NOMO-1 (cell line): ENCODE measurements at regions not wholly inside any gene's neighbourhood (a gene's known extent, or its start where the extent isn't known, plus 50 kb on each side); places are given as distances from the start of the nearest gene placed in this dataset.

Experiments
- DNase-seq, 2 experiments: peaks; one replicate each; lab custom pipeline; 2025; ENCODE audit not compliant: unreplicated experiment in 2 of 2; lab: John Stamatoyannopoulos, UW

DNA sequence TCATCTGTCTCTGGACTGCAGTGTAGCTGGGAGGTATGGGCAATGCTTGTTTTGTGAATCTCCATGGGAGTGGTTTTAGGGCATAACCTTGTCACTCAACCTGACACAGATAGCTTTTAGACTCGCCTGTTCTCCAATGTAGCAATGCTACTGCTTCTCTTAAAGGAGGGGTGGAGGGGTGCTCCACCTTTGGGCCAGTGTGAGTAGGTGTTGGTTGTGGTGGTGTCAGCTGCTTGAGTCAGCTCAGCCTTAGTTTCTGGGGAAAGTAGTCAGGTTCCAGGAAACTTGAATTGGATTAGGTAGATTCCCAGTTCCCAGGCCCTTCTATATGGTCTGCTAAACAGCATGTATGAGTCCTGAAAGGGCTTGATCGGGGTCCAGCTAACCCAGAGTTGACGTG, 91.1 kb upstream of the PLPPR1 start:
- DNase-seq: no peak

DNA sequence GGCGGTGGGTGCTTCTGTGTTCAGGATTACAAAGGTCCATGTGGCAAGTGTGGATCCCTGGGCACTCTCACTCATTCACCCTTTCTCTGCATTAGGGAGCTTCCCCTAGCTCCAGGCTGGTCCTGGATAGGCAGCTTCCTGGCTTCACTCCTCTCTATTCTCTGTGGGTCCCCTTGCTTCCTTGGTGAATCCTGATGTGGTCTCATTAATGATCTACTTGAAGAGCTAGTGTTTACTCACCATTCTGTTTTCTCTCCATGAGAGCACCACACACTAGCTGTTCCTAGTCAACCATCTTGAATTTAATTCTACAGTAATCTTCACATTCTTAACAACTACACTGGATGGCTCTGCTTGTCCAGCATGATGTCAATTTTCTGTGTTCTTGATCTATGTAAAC, 90.0 kb upstream of the PLPPR1 start:
- no peak for DNase-seq

DNA sequence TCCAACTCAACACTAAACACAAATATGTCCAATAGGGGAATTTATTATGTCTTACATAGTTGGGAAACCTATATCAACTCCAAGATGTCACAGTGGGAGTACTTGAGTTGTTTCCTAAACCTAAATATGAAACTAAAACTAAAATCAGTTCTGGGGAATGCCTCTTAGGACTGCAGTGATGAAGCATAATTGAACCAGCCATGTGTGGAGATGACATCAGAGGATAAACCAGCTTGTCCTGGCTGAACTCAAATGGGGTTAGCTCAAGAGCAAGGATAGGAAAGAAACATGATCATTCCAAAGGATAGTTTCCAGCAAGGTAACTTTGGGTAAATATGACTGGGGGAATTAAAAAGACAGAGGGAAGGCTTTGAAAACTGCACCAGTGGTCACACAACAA, 88.9 kb upstream of the PLPPR1 start:
- no peak for DNase-seq

DNA sequence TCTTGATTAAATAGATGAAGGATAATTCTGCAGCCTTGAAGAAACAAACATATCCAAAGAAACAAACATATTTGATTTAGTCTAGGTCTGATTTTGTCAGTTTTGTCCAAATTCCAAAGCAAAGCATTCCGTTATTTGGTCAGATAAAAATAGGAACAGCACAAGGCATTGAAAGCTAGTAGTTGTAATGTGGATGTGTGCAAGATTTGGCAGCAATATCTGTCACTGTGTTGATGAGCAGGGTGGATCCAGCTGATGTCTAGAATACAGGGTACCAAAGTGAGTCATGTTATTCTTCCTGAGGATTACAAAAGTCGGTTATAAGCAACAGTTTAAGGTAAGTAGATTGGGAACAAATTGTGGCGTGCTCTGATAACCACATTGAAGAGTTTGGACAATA, 69.3 kb upstream of the PLPPR1 start:
- DNase-seq: no peak
